Thyroid gland (tissue), 4 donors: ENCODE measurements at regions not wholly inside any gene's neighbourhood (a gene's known extent, or its start where the extent isn't known, plus 50 kb on each side); places are given as distances from the start of the nearest gene placed in this dataset.

Experiments used
- CTCF ChIP-seq, 6 experiments: fragments of 200-600 bp in 3 of 6; fragments of 450-650 bp in 3 of 6; sonication (generic) in 3 of 6; IDR thresholded peaks; one replicate each; pipeline ENCODE4 v1.5.1; 2016 to 2019; ENCODE audit warnings: antibody characterized with exemption in 6 of 6, mild to moderate bottlenecking in 2 of 6, inconsistent platforms in 1 of 6, moderate library complexity in 1 of 6
- POLR2A ChIP-seq, 2 donors: fragments of 450-650 bp; IDR thresholded peaks; one replicate each; pipeline ENCODE4 v1.6.1; 2017; ENCODE audit warnings: antibody characterized with exemption in 2 of 2, mild to moderate bottlenecking in 2 of 2, moderate library complexity in 1 of 2

DNA sequence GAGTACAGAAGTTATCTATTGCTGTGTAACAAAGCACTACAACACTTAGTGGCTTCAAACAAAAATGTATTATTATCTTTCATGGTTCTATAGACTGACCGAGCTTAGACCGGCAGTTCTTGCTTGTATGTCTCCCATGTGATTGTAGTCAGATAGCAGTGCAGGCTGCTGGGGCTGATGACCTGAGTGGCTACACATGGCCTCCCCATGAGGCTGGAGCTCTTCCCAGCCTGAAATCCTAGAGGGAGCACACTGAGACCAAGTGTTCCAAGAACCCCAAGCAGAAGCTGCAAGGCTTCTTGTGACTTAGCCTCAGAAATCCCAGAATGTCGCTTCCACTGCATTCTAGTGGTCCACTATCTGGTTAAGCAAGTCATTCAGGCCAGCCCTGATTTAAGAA lies 141.2 kb upstream of the TLE3 start:
- no peak for TF ChIP-seq CTCF (IDR thresholded peaks at IDR 0.05)
- TF ChIP-seq POLR2A (IDR thresholded peaks at IDR 0.05) = no peak
